ENCODE measurements at regions not wholly inside any gene's neighbourhood (a gene's known extent, or its start where the extent isn't known, plus 50 kb on each side); places are given as distances from the start of the nearest gene placed in this dataset.

- TF ChIP-seq PREB (CRISPR knock-in tag; IDR thresholded peaks at IDR 0.05), result no peak
- no peak for TF ChIP-seq ZSCAN29 (CRISPR knock-in tag; conservative IDR thresholded peaks at IDR 0.05)
- no peak for TF ChIP-seq KAT8 (CRISPR knock-in tag; IDR thresholded peaks at IDR 0.05)
- TF ChIP-seq ZNF331 (CRISPR knock-in tag; IDR thresholded peaks at IDR 0.05), result no peak
- TF ChIP-seq CTCF (CRISPR knock-in tag; IDR thresholded peaks at IDR 0.05), result no peak
- TF ChIP-seq RXRB (CRISPR knock-in tag; IDR thresholded peaks at IDR 0.05; ENCODE audit: borderline replicate concordance), result no peak
- TF ChIP-seq CBX5 (CRISPR knock-in tag; IDR thresholded peaks at IDR 0.05; ENCODE audit: borderline replicate concordance), result no peak
Observed at GRCh38 chr12:71007781-71008404, 87.4 kb upstream of the PTPRR start.
